ENCODE measurements at regions not wholly inside any gene's neighbourhood (a gene's known extent, or its start where the extent isn't known, plus 50 kb on each side); places are given as distances from the start of the nearest gene placed in this dataset.

DNA sequence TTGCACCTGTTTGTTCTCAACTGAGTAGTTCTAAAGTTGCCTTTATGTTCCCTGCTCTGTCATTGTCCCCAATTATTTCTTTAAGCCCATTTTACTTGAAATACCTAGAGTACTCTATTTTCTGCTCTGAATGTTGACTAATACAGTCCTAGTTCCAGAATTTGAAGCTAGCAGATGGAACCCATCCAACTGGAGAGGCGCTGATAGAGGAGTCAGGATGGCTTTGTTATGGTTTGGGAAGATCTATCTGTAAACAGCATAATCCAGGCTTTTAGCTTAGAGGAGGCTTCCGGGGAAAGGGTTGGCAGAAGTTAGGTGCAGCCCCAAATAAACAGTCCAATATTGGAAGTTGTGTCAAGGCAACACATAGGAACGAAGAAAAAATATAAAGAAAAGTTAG lies 927.7 kb downstream of the TFAP2A start:
- Histone ChIP-seq H3K27ac (ENCODE audit: low read depth, low read length) (no peak overlapping the region), H3K4me3 (ENCODE audit: low read depth, low read length) (no peak overlapping the region), H3K79me2 (ENCODE audit: control insufficient read depth, insufficient read depth, low read length, unreplicated experiment) (no peaks in the 10 kb centered on the region), H3K36me3 (ENCODE audit: insufficient read depth, low read length) (no peaks in the 10 kb centered on the region), H3K27me3 (ENCODE audit: insufficient read depth, low read length) (no peaks in the 10 kb centered on the region), H2AFZ (ENCODE audit: low read length, unreplicated experiment) (no peak overlapping the region), H3K4me1 (ENCODE audit: control insufficient read depth, insufficient read depth, low read length, unreplicated experiment) (peaks cover 19% of the 10 kb centered on the region)

- Histone ChIP-seq H3K4me3 (ENCODE audit: low read depth, low read length) (no peak overlapping the region), H3K4me1 (ENCODE audit: control insufficient read depth, insufficient read depth, low read length, unreplicated experiment) (peaks cover 28% of the 10 kb centered on the region), H2AFZ (ENCODE audit: low read length, unreplicated experiment) (no peak overlapping the region), H3K27me3 (ENCODE audit: insufficient read depth, low read length) (no peaks in the 10 kb centered on the region), H3K79me2 (ENCODE audit: control insufficient read depth, insufficient read depth, low read length, unreplicated experiment) (no peaks in the 10 kb centered on the region), H3K36me3 (ENCODE audit: insufficient read depth, low read length) (no peaks in the 10 kb centered on the region), H3K27ac (ENCODE audit: low read depth, low read length) (no peak overlapping the region)
These were observed 928.9 kb downstream of the TFAP2A start for GRCh38 chr6:9485992-9486391.

DNA sequence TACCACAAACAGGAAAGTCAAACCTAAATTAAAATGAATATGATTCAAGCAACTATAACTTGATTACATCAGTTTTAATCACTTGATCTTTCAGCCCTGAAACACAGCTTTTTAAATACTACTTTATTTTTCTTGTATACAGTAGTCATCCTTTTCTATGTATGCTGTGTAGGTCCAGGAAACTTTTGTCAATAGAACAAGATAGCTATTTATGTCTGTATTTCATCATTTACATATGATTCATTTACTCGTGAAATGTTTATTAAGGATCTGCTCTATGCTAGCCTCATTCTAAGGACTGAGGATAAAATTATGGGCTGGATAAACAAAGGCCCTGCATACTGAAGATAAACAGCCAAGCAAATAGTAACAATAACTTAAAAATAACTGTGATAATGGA lies 930.2 kb downstream of the TFAP2A start:
- Histone ChIP-seq H3K4me1 (ENCODE audit: control insufficient read depth, insufficient read depth, low read length, unreplicated experiment) (peaks cover 30% of the 10 kb centered on the region), H2AFZ (ENCODE audit: low read length, unreplicated experiment) (no peak overlapping the region)

GRCh38 chr6:9484091-9484490 lies 930.8 kb downstream of the TFAP2A start:
- Histone ChIP-seq H3K4me1 (ENCODE audit: control insufficient read depth, insufficient read depth, low read length, unreplicated experiment) (peaks cover 30% of the 10 kb centered on the region), H3K4me3 (ENCODE audit: low read depth, low read length) (no peak overlapping the region), H2AFZ (ENCODE audit: low read length, unreplicated experiment) (no peak overlapping the region), H3K36me3 (ENCODE audit: insufficient read depth, low read length) (no peaks in the 10 kb centered on the region), H3K27ac (ENCODE audit: low read depth, low read length) (no peak overlapping the region), H3K79me2 (ENCODE audit: control insufficient read depth, insufficient read depth, low read length, unreplicated experiment) (no peaks in the 10 kb centered on the region), H3K27me3 (ENCODE audit: insufficient read depth, low read length) (no peaks in the 10 kb centered on the region)

More for the DNA sequence above, 930.2 kb downstream of the TFAP2A start:
- Histone ChIP-seq H3K27ac (ENCODE audit: low read depth, low read length) (no peak overlapping the region), H3K4me3 (ENCODE audit: low read depth, low read length) (no peak overlapping the region), H3K36me3 (ENCODE audit: insufficient read depth, low read length) (no peaks in the 10 kb centered on the region), H3K27me3 (ENCODE audit: insufficient read depth, low read length) (no peaks in the 10 kb centered on the region), H3K79me2 (ENCODE audit: control insufficient read depth, insufficient read depth, low read length, unreplicated experiment) (no peaks in the 10 kb centered on the region)

GRCh38 chr6:9482030-9482738 lies 932.7 kb downstream of the TFAP2A start:
- Histone ChIP-seq H3K79me2 (ENCODE audit: control insufficient read depth, insufficient read depth, low read length, unreplicated experiment) (no peaks in the 10 kb centered on the region), H2AFZ (ENCODE audit: low read length, unreplicated experiment) (no peak overlapping the region), H3K27me3 (ENCODE audit: insufficient read depth, low read length) (no peaks in the 10 kb centered on the region), H3K4me3 (ENCODE audit: low read depth, low read length) (no peak overlapping the region), H3K27ac (ENCODE audit: low read depth, low read length) (peak overlapping the region; percentile 68), H3K36me3 (ENCODE audit: insufficient read depth, low read length) (no peaks in the 10 kb centered on the region), H3K4me1 (ENCODE audit: control insufficient read depth, insufficient read depth, low read length, unreplicated experiment) (peaks cover 30% of the 10 kb centered on the region)

DNA sequence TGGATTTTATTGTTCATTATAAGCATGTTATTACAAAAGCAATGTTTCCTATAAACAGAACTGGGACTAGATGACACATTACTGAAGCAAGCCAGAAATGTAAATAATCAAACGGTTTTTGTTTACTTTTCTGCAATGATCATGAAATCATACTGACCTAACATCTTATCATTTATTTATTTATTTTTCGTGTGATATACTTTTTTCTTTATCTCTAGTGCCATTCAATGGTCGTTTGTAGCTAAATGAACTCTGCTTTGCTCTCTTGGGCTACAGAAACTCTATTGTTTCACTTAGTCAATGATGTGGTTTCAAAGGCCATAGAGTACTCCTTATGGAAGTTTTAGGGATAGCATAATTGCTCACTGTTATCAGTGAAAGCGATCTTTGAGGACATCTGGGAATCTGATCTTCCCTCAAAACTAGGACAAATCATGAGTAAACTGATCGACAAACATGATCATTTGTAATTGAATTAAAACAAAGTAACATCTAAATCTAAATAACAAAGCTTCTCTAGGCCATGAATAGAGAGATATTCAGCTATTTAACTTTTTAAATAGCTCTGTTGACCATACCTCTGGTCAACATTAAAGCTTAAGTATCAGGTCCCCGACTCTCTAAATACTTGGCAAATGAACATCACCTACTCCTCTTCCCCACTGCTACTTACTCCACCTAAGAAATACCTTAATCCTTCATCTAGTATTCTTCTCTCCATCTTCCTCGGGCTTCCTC lies 933.4 kb downstream of the TFAP2A start:
- Histone ChIP-seq H3K27ac (ENCODE audit: low read depth, low read length) (peak overlapping the region; percentile 68), H3K36me3 (ENCODE audit: insufficient read depth, low read length) (no peaks in the 10 kb centered on the region), H3K79me2 (ENCODE audit: control insufficient read depth, insufficient read depth, low read length, unreplicated experiment) (no peaks in the 10 kb centered on the region), H2AFZ (ENCODE audit: low read length, unreplicated experiment) (no peak overlapping the region), H3K4me3 (ENCODE audit: low read depth, low read length) (no peak overlapping the region), H3K4me1 (ENCODE audit: control insufficient read depth, insufficient read depth, low read length, unreplicated experiment) (peaks cover 30% of the 10 kb centered on the region), H3K27me3 (ENCODE audit: insufficient read depth, low read length) (no peaks in the 10 kb centered on the region)

DNA sequence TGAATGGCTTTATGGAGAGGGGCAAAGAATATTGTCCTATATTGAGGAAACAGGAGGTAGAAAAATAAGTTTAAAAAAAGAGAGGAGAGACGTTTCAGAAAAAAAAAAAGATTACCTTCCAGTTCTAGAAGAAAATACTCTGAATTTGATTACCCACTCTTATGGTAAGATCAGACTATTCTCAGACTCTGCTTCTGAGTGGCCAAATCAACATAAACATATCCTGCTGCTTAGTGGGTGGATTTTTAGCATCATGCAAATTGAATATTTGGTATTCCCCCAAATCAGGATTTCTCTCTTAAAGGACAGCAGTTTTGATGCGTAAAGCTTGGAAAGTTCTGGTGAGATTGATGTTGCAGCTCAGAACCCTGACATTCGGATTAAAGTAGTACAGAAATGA lies 946.6 kb downstream of the TFAP2A start:
- H3K27ac ChIP-seq (ENCODE audit: low read depth, low read length) = no peak overlapping the region
- H3K79me2 ChIP-seq (ENCODE audit: control insufficient read depth, insufficient read depth, low read length, unreplicated experiment) = no peaks in the 10 kb centered on the region
- H3K36me3 ChIP-seq (ENCODE audit: insufficient read depth, low read length) = no peaks in the 10 kb centered on the region
- H2AFZ ChIP-seq (ENCODE audit: low read length, unreplicated experiment) = no peak overlapping the region
- H3K4me1 ChIP-seq (ENCODE audit: control insufficient read depth, insufficient read depth, low read length, unreplicated experiment) = peaks cover 3% of the 10 kb centered on the region
- peaks cover 63% of the 10 kb centered on the region for H3K27me3 ChIP-seq (ENCODE audit: insufficient read depth, low read length)
- H3K4me3 ChIP-seq (ENCODE audit: low read depth, low read length) = no peak overlapping the region

GRCh38 chr6:9467741-9468140 lies 947.1 kb downstream of the TFAP2A start:
- no peak overlapping the region for H2AFZ ChIP-seq (ENCODE audit: low read length, unreplicated experiment)
- H3K36me3 ChIP-seq (ENCODE audit: insufficient read depth, low read length) = no peaks in the 10 kb centered on the region
- peaks cover 3% of the 10 kb centered on the region for H3K4me1 ChIP-seq (ENCODE audit: control insufficient read depth, insufficient read depth, low read length, unreplicated experiment)
- no peaks in the 10 kb centered on the region for H3K79me2 ChIP-seq (ENCODE audit: control insufficient read depth, insufficient read depth, low read length, unreplicated experiment)
- H3K27ac ChIP-seq (ENCODE audit: low read depth, low read length) = no peak overlapping the region
- no peak overlapping the region for H3K4me3 ChIP-seq (ENCODE audit: low read depth, low read length)
- H3K27me3 ChIP-seq (ENCODE audit: insufficient read depth, low read length) = peaks cover 68% of the 10 kb centered on the region

DNA sequence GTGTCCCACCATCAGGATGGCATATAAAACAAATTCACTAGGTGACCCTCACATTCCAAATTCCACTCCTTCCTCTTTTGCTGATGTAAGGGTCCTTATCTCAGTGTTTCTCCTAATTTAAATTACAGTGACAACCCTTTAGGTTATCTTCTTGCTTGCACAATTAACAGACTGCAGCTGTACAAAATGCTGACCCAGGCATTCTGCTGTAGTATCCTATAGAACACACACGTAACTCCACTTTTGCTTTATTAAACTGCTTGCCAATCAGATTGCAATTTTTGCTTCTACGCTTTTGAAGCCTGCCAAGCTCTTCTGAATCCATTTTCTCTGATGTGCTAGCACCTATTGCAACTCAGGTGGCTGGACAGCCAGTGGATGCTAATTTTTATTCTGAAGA lies 950.3 kb downstream of the TFAP2A start:
- Histone ChIP-seq H2AFZ (ENCODE audit: low read length, unreplicated experiment) (no peak overlapping the region), H3K79me2 (ENCODE audit: control insufficient read depth, insufficient read depth, low read length, unreplicated experiment) (no peaks in the 10 kb centered on the region), H3K27me3 (ENCODE audit: insufficient read depth, low read length) (peaks cover 71% of the 10 kb centered on the region), H3K36me3 (ENCODE audit: insufficient read depth, low read length) (no peaks in the 10 kb centered on the region), H3K4me3 (ENCODE audit: low read depth, low read length) (no peak overlapping the region), H3K27ac (ENCODE audit: low read depth, low read length) (no peak overlapping the region), H3K4me1 (ENCODE audit: control insufficient read depth, insufficient read depth, low read length, unreplicated experiment) (no peaks in the 10 kb centered on the region)

GRCh38 chr6:9463311-9463710 lies 951.6 kb downstream of the TFAP2A start:
- no peak overlapping the region for H2AFZ ChIP-seq (ENCODE audit: low read length, unreplicated experiment)
- no peaks in the 10 kb centered on the region for H3K36me3 ChIP-seq (ENCODE audit: insufficient read depth, low read length)
- no peaks in the 10 kb centered on the region for H3K79me2 ChIP-seq (ENCODE audit: control insufficient read depth, insufficient read depth, low read length, unreplicated experiment)
- no peaks in the 10 kb centered on the region for H3K4me1 ChIP-seq (ENCODE audit: control insufficient read depth, insufficient read depth, low read length, unreplicated experiment)
- peaks cover 66% of the 10 kb centered on the region; the same call in 1 of the 2 replicates for H3K27me3 ChIP-seq (ENCODE audit: insufficient read depth, low read length)
- no peak overlapping the region for H3K27ac ChIP-seq (ENCODE audit: low read depth, low read length)
- no peak overlapping the region for H3K4me3 ChIP-seq (ENCODE audit: low read depth, low read length)

DNA sequence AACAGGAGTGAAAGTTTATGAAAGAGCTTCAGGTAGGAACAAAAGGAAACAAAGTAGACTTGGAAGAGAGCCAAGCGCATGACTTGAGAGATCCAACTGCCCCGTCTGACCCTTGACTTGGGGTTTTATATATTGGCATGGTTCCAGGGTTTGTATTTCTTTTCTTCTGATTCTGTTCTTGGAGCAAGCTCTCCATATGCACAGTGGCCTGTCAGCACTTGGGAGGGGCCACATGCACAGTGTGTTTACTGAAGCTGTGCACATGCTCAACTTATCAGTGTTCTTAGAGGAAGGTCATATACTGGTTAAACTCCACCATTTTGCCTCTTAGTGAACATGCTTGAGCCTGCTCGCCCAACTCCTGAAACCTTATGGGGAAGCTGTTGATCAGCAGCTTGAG lies 953.7 kb downstream of the TFAP2A start:
- H3K79me2 ChIP-seq (ENCODE audit: control insufficient read depth, insufficient read depth, low read length, unreplicated experiment) = no peaks in the 10 kb centered on the region

More for the DNA sequence above, 953.7 kb downstream of the TFAP2A start:
- Histone ChIP-seq H3K27ac (ENCODE audit: low read depth, low read length) (no peak overlapping the region), H3K36me3 (ENCODE audit: insufficient read depth, low read length) (no peaks in the 10 kb centered on the region), H3K27me3 (ENCODE audit: insufficient read depth, low read length) (peaks cover 48% of the 10 kb centered on the region), H2AFZ (ENCODE audit: low read length, unreplicated experiment) (no peak overlapping the region), H3K4me3 (ENCODE audit: low read depth, low read length) (no peak overlapping the region), H3K4me1 (ENCODE audit: control insufficient read depth, insufficient read depth, low read length, unreplicated experiment) (no peaks in the 10 kb centered on the region)

Measured in ACC112 (cell line).